HCT116 (cell line): ENCODE measurements at regions not wholly inside any gene's neighbourhood (a gene's known extent, or its start where the extent isn't known, plus 50 kb on each side); places are given as distances from the start of the nearest gene placed in this dataset.

ENCODE experiments used
- ATAC-seq: fragments of 200-7000 bp; cut with Tn5 transposase; 2 replicates; pipeline ENCODE4 v1.9.1; 2020; ENCODE audit warnings: mild to moderate bottlenecking, moderate library complexity
- BruUV-seq: library from RNA; stranded (reverse); fragments of 400-500 nt; replicated peaks from 2 replicates; lab custom pipeline; 2021; lab: Mats Ljungman, UMichigan
- CTCF ChIA-PET: fragments of 300-600 bp; sonication (Branson Sonifier 250); formaldehyde crosslinking; loops from one replicate; lab custom pipeline; 2021; ENCODE audit warnings: antibody characterized with exemption; lab: Charles Lee
- POLR2A ChIA-PET: fragments of 300-600, 350-600 bp; sonication (Branson Sonifier 250); formaldehyde crosslinking; loops from one replicate; lab custom pipeline; 2021; ENCODE audit warnings: antibody characterized with exemption; lab: Charles Lee
- RAD21 ChIA-PET, 2 experiments: fragments of 300-600 bp; sonication (Branson Sonifier 250); formaldehyde crosslinking; loops; one replicate each; lab custom pipeline; 2023; ENCODE audit warnings: low total read pairs in 2 of 2; ENCODE audit not compliant: uncharacterized antibody in 2 of 2, unreplicated experiment in 2 of 2, low non-redundant PET in 1 of 2; lab: Charles Lee
- DNase-seq: peaks from one replicate; pipeline ENCODE4 v3.0.0-alpha.2; 2010; ENCODE audit warnings: low read depth, low spot score
- H2AFZ ChIP-seq: fragments of 200-600 bp; shearing (Covaris generic), sonication (generic); 2 replicates; pipeline ENCODE4 v1.6.1; 2017; ENCODE audit warnings: low read depth, mixed run types, mixed read lengths, antibody characterized with exemption, low read length; ENCODE audit not compliant: poor library complexity, severe bottlenecking
- H3K27ac ChIP-seq: 2 replicates; pipeline ENCODE4 v1.5.1; 2012; ENCODE audit warnings: low read depth, low read length
- H3K27me3 ChIP-seq: fragments of 200-600 bp; sonication (generic); 2 replicates; pipeline ENCODE4 v1.6.1; 2016; ENCODE audit warnings: mixed run types, low read length, mixed read lengths; ENCODE audit not compliant: insufficient read depth
- H3K36me3 ChIP-seq, 2 experiments: fragments of 200-500 bp in 1 of 2; fragments of 200-600 bp in 1 of 2; sonication (Bioruptor generic) in 1 of 2; sonication (generic) in 1 of 2; 2 replicates each; pipeline versions ENCODE4 v1.5.1 to v1.6.1; 2014 to 2016; ENCODE audit warnings: low read length in 2 of 2, inconsistent platforms in 1 of 2, mixed read lengths in 1 of 2, mixed run types in 1 of 2; ENCODE audit not compliant: insufficient read depth in 2 of 2, control insufficient read depth in 1 of 2
- H3K4me1 ChIP-seq, 2 experiments: fragments of 200-600 bp in 1 of 2; sonication (generic) in 1 of 2; 2 replicates each; pipeline versions ENCODE4 v1.5.1 to v1.6.1; 2012 to 2017; ENCODE audit warnings: low read length in 2 of 2, inconsistent platforms in 1 of 2, mild to moderate bottlenecking in 1 of 2, mixed read lengths in 1 of 2, mixed run types in 1 of 2, moderate library complexity in 1 of 2; ENCODE audit not compliant: insufficient read depth in 2 of 2, control insufficient read depth in 1 of 2
- H3K4me2 ChIP-seq: fragments of 200-600 bp; sonication (generic); 2 replicates; pipeline ENCODE4 v1.6.1; 2017; ENCODE audit warnings: mixed run types, low read length, mixed read lengths
- H3K4me3 ChIP-seq, 2 experiments: fragments of 200-600 bp in 1 of 2; sonication (generic) in 1 of 2; replicated peaks in 1 of 2; 2 replicates each; pipeline ENCODE4 v1.5.1; 2011 to 2016; ENCODE audit warnings: low read length in 2 of 2, control low read depth in 1 of 2, low read depth in 1 of 2, mild to moderate bottlenecking in 1 of 2, mixed read lengths in 1 of 2, mixed run types in 1 of 2
- H3K79me2 ChIP-seq: fragments of 200-600 bp; sonication (generic); 2 replicates; pipeline ENCODE4 v1.6.1; 2017; ENCODE audit warnings: mild to moderate bottlenecking, mixed run types, low read length, moderate library complexity, mixed read lengths; ENCODE audit not compliant: insufficient read depth
- H3K9ac ChIP-seq: fragments of 200-600 bp; sonication (generic); 2 replicates; pipeline ENCODE4 v1.6.1; 2016; ENCODE audit warnings: low read length, mixed read lengths
- H3K9me2 ChIP-seq: fragments of 200-600 bp; sonication (generic), shearing (Covaris generic); 2 replicates; pipeline ENCODE4 v1.6.1; 2017; ENCODE audit warnings: mixed run types, mild to moderate bottlenecking, moderate library complexity; ENCODE audit not compliant: insufficient read depth
- H3K9me3 ChIP-seq, 2 experiments: fragments of 200-500 bp in 1 of 2; fragments of 200-600 bp in 1 of 2; sonication (Bioruptor generic) in 1 of 2; sonication (generic) in 1 of 2; 2 replicates each; pipeline ENCODE4 v1.6.1; 2014 to 2017; ENCODE audit warnings: low read length in 2 of 2, mixed read lengths in 2 of 2, inconsistent platforms in 1 of 2, low read depth in 1 of 2, mild to moderate bottlenecking in 1 of 2, mixed run types in 1 of 2, moderate library complexity in 1 of 2; ENCODE audit not compliant: control insufficient read depth in 1 of 2, insufficient read depth in 1 of 2
- H4K20me1 ChIP-seq: fragments of 200-600 bp; sonication (generic), shearing (Covaris generic); 2 replicates; pipeline ENCODE4 v1.6.1; 2017; ENCODE audit warnings: mixed run types, mild to moderate bottlenecking, moderate library complexity; ENCODE audit not compliant: insufficient read depth
- CBX3 ChIP-seq: IDR thresholded peaks from 2 replicates; pipeline ENCODE4 v1.6.1; 2012; ENCODE audit warnings: low read depth
- EGR1 ChIP-seq: IDR thresholded peaks from 2 replicates; pipeline ENCODE4 v1.6.1; 2012; ENCODE audit warnings: low read depth
- ELF1 ChIP-seq: IDR thresholded peaks from 2 replicates; pipeline ENCODE4 v1.6.1; 2012; ENCODE audit warnings: low read depth, borderline replicate concordance
- EZH2 ChIP-seq: fragments of 200-600 bp; sonication (generic); IDR thresholded peaks from 2 replicates; pipeline ENCODE4 v1.6.1; 2017; ENCODE audit warnings: antibody characterized with exemption, mixed run types
- FOSL1 ChIP-seq: IDR thresholded peaks from 2 replicates; pipeline ENCODE4 v1.6.1; 2012; ENCODE audit warnings: low read depth
- JUND ChIP-seq: IDR thresholded peaks from 2 replicates; pipeline ENCODE4 v1.6.1; 2012
- POLR2A ChIP-seq: IDR thresholded peaks from 2 replicates; pipeline ENCODE4 v1.7.0; 2011; ENCODE audit warnings: borderline replicate concordance; ENCODE audit not compliant: insufficient read depth, insufficient read length; ENCODE audit errors: extremely low read depth
- POLR2AphosphoS5 ChIP-seq: IDR thresholded peaks from 2 replicates; pipeline ENCODE4 v1.6.1; 2011; ENCODE audit warnings: mild to moderate bottlenecking, low read depth, low read length, moderate library complexity
- RAD21 ChIP-seq: IDR thresholded peaks from 2 replicates; pipeline ENCODE4 v1.6.1; 2012; ENCODE audit warnings: low read depth, mild to moderate bottlenecking
- SIN3A ChIP-seq: IDR thresholded peaks from 2 replicates; pipeline ENCODE4 v1.6.1; 2012; ENCODE audit warnings: low read depth
- SP1 ChIP-seq: IDR thresholded peaks from 2 replicates; pipeline ENCODE4 v1.6.1; 2012; ENCODE audit warnings: low read depth
- TCF7L2 ChIP-seq: IDR thresholded peaks from 2 replicates; pipeline ENCODE4 v1.7.0; 2011; ENCODE audit warnings: borderline replicate concordance, inconsistent platforms; ENCODE audit not compliant: insufficient read depth, insufficient read length; ENCODE audit errors: extremely low read depth
- YY1 ChIP-seq: IDR thresholded peaks from 2 replicates; pipeline ENCODE4 v1.6.1; 2011; ENCODE audit warnings: low read length, low read depth, moderate library complexity, mild to moderate bottlenecking; ENCODE audit not compliant: insufficient replicate concordance; ENCODE audit errors: extremely low read depth
- ZFX ChIP-seq: fragments of 450-650 bp; IDR thresholded peaks from 2 replicates; pipeline ENCODE4 v1.6.1; 2017
- intact Hi-C: fragments of 100-400 bp; cut with micrococcal nuclease; formaldehyde crosslinking; loops from 2 replicates; pipeline ENCODE4 v1.10.0; 2022
- TF ChIP-seq, protein P1 (sequence below): IDR thresholded peaks from 2 replicates; pipeline ENCODE4 v1.6.1; 2012
- TF ChIP-seq, protein P2 (sequence below): IDR thresholded peaks from 2 replicates; pipeline ENCODE4 v1.6.1; 2012

DNA sequence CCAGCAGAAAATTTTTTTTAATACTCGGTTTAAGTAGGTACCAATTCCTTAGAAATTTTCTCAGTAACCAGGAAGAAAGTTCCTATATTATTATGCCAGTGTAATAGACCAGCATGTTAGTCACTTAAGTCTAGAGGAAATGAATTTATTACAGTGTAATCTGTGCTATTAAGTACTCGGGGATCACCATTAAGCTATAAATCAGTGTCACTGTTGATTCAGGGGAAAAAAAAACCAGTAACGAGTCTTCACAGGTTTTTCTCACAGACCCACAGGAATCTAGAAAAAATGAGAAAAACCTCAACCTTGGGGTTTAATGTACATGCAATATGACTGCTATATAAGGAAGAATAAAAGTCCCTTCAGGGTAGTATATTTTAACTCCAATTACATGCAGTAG, 138.3 kb upstream of the IL1RAPL2 start:
- no peaks in the 10 kb centered on the region for H4K20me1 ChIP-seq
- no peak overlapping the region for H3K4me2 ChIP-seq
- TF ChIP-seq ELF1 = no peak
- TF ChIP-seq, protein P1, sequence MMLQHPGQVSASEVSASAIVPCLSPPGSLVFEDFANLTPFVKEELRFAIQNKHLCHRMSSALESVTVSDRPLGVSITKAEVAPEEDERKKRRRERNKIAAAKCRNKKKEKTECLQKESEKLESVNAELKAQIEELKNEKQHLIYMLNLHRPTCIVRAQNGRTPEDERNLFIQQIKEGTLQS = no peak
- TF ChIP-seq TCF7L2 = no peak
- TF ChIP-seq EZH2 = no peak
- TF ChIP-seq CBX3 = no peak
- TF ChIP-seq ZFX = no peak
- no peak for TF ChIP-seq POLR2A
- no peak for TF ChIP-seq JUND
- no peak for TF ChIP-seq EGR1
- no peak for TF ChIP-seq POLR2AphosphoS5
- TF ChIP-seq RAD21 = no peak
- TF ChIP-seq, all 23 proteins: peak for 0
- DNase-seq = no peak
- no peaks in the 10 kb centered on the region for H3K9me2 ChIP-seq
- ChIA-PET RAD21 (no interaction called here), POLR2A (no interaction called here), CTCF (no interaction called here)
- H3K4me1 ChIP-seq = no peaks in the 10 kb centered on the region
- no peak overlapping the region for H3K9ac ChIP-seq
- no peak overlapping the region for H2AFZ ChIP-seq
- no peaks in the 10 kb centered on the region for H3K9me3 ChIP-seq
- 0 out of 2 replicates have a peak, but pooled peaks cover 2% of the 10 kb centered on the region for H3K27me3 ChIP-seq
- H3K79me2 ChIP-seq = no peaks in the 10 kb centered on the region
- intact Hi-C loops = no loop called here
- H3K36me3 ChIP-seq = no peaks in the 10 kb centered on the region
- H3K4me3 ChIP-seq = no peak overlapping the region
- no TSS peak for BruUV-seq
- no peak for ATAC-seq
- no peak overlapping the region for H3K27ac ChIP-seq

GRCh38 chrX:104427073-104427472, 138.9 kb upstream of the IL1RAPL2 start:
- BruUV-seq = no TSS peak
- H3K4me2 ChIP-seq = no peak overlapping the region
- H3K9me3 ChIP-seq = no peaks in the 10 kb centered on the region
- H3K9ac ChIP-seq = no peak overlapping the region
- H3K9me2 ChIP-seq = no peaks in the 10 kb centered on the region
- H3K4me3 ChIP-seq = no peak overlapping the region
- intact Hi-C loops = no loop called here
- DNase-seq (no peak), ATAC-seq (no peak)
- TF ChIP-seq, protein P2, sequence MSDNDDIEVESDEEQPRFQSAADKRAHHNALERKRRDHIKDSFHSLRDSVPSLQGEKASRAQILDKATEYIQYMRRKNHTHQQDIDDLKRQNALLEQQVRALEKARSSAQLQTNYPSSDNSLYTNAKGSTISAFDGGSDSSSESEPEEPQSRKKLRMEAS = no peak
- no peak for TF ChIP-seq YY1
- TF ChIP-seq, protein P1 = no peak
- no peak for TF ChIP-seq JUND
- TF ChIP-seq TCF7L2 = no peak
- no peak for TF ChIP-seq SP1
- no peak for TF ChIP-seq RAD21
- TF ChIP-seq ZFX = no peak
- no peak for TF ChIP-seq SIN3A
- TF ChIP-seq FOSL1 = no peak
- no peaks in the 10 kb centered on the region for H3K36me3 ChIP-seq
- H3K27me3 ChIP-seq = 0 out of 2 replicates have a peak, but pooled peaks cover 2% of the 10 kb centered on the region
- ChIA-PET POLR2A (no interaction called here), CTCF (no interaction called here), RAD21 (no interaction called here)
- H2AFZ ChIP-seq = no peak overlapping the region
- H3K27ac ChIP-seq = no peak overlapping the region
- no peaks in the 10 kb centered on the region for H3K4me1 ChIP-seq
- no peaks in the 10 kb centered on the region for H3K79me2 ChIP-seq
- H4K20me1 ChIP-seq = no peaks in the 10 kb centered on the region
